HK-2 (cell line): ENCODE measurements at regions not wholly inside any gene's neighbourhood (a gene's known extent, or its start where the extent isn't known, plus 50 kb on each side); places are given as distances from the start of the nearest gene placed in this dataset.
"Not testable (repeated sequence)": the region's sequence is repeated elsewhere in the genome, so short reads cannot be mapped to it uniquely, and the experiment has no call there.

Source experiments
- DNase-seq: peaks from one replicate; pipeline ENCODE4 v3.0.0-alpha.2; 2018; ENCODE audit not compliant: unreplicated experiment

DNA sequence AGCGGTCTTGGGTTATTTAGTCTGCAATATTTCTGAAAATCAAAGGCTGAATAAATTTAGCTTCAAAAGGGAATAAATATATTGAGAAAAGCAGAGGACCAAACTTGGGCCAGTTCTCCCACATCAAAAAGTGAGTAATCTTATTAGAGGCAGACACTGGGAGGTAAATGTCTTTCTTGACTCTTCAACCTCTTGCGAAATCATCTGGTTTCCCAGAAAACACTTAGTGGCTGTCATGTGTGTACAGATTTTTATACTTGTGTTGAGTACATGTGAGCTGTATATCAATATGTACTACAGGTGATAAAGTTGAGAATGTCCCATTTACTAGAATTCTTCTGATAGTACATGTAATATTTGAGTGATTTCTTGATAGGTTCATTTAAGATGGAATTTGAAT is 454.9 kb downstream of the PRR16 start:
- DNase-seq = no peak

- DNase-seq = no peak
These were observed 458.9 kb downstream of the PRR16 start for GRCh38 chr5:120923026-120923425.

DNA sequence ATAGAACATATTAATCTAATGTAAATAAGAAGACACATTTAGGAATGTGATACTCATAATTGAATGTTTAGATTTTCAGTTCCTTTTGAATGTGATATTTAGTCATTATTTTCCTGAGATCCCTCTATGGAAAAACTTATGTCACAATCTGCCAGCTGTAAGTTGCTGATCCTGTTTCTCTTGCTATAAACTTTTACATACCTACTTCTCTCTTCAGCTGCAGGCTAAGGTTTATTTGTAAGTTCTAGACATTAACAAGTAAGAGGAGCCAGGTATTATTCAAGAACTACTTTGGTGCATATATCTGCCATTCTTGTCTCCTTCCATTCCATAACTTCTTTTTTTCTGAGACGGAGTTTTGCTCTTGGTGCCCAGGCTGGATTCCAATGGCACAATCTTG is 462.4 kb downstream of the PRR16 start:
- no peak for DNase-seq

DNA sequence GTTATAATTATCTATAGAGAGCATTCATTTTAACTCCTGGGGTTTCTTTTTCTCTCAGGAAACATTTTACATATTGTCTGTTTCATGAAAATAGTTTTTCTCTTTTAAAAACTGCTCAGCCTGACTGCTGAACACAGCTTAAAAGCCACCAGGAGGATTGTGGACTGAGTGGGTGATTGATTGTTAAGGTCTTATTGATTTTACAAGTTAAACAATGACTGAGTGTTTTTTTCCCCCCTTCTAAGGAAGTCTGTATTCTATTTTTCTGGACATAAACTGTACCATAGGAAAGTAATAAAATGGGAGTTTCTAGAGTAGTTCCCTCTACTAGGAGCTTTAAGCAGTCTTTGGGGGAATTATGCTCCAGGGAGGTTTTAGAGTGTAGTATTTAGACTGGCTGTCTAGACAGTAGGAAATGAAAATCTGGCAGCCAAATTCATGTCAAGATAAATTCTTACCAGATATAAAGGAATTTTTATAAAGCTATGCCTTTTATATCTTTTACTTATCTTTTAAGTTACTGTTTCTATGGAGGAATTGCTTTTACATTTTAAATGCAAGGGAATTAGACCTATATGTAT is 463.9 kb downstream of the PRR16 start:
- DNase-seq = no peak

DNA sequence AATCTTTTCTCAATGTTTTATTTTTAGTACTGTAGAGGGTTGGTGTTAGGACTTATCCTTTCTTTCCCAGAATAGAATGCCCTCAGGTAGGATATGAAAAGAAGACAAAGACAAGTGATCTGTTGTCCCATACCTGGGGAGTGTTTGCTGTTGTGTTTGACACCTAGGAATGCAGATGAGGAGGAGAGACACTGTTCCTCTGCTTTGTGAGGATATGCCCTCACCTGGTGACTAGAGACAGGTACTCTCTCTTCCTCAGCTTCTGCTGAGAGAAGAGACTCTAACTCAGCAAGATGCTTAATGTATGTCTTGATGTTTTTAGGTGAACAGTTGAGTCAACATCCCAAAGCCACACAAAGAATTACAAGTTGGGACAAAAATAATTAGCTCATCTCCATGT is 468.4 kb downstream of the PRR16 start:
- DNase-seq = no peak

DNA sequence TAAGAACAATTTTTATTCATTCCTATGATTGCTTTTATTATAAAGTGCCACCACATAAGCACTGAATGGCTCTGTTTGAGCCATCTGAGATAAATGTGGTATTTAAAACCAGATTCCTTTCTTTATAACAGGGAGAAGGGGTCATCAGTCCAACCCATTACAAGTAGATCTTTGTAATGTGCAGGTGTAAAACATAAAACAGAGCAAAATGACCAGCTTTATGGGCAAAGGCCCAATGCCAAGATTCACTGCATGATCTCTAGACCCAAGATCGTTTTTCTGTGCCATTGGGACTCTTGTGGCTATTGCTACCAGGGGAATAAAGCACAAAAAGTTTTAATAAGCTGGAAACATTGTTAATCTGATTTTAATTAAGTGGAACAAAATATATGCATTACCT is 469.9 kb downstream of the PRR16 start:
- DNase-seq = no peak

DNA sequence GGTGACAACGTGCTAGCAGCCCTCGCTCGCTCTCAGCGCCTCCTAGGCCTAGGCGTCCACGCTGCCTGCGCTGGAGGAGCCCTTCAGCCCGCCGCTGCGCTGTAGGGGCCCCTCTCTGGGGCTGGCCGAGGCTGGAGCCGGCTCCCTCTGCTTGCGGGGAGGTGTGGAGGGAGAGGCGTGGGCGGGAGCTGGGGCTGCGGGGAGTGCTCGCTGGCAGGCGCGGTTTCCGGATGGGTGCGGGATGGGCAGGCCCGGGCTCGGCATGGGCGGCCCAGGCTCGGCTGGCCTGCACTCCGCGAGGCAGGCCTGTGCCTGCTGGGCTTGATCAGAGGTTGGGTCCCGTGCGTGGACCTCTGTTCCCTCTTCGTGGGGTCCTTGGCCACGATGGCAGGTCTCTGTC is 472.6 kb downstream of the PRR16 start:
- DNase-seq = no peak

- no peak for DNase-seq
These were observed 474.5 kb downstream of the PRR16 start for GRCh38 chr5:120938604-120939003.

DNA sequence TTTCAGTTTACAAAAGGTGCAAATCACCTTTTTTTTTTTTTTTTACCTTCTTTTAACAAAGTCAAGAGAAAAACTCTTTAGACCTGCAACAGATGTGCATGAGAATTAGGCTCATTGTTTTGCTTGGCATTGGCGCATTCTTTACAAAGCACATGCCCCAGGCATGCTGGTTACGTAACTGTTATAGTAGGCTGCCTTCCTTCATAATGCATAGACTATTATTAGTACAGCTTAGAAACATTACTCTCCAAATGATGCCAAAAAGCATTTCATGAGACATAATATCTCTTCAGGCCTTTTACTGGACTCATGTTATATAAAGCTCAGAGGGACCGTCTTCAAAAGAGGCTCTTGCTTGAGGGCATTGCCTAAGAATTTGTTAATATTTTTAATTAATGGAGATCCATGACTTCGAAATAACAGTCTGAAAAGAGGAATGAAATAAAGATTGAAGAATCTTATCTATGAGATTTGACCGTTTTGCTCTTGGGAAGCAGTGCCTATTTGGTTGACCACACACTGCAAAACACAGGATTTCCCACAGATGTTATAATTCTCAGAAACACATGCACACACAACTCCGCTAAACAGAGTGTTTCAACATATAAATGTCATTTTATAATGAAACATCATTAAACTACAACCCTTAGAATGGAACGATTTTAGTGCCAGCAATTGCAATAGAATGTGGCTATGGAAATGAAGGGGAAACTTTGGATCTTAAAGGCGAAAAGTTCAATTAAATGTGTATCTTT is 478.7 kb downstream of the PRR16 start:
- no peak for DNase-seq

DNA sequence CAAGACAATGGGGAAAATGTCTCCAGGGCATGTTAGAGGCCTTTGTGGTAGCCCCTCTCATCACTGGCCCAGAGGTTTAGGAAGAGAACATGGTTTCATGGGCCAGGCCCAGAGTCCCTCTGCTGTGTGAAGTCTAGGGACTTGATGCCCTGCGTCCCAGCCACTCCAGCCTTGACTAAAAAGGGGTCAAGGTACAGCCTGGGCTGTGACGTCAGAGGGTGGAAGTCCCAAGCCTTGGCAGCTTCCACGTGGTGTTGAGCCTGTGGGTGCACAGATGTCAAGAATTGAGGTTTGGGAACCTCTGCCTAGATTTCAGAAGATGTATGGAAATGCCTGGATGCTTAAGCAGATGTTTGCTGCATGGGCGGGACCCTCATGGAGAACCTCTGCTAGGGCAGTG is 485.5 kb downstream of the PRR16 start:
- DNase-seq = not testable (repeated sequence)

GRCh38 chr5:120953445-120953844 is 489.3 kb downstream of the PRR16 start:
- not testable (repeated sequence) for DNase-seq

GRCh38 chr5:120954255-120954654 is 490.2 kb downstream of the PRR16 start:
- DNase-seq = no peak

- no peak for DNase-seq
These were observed 491.7 kb downstream of the PRR16 start for GRCh38 chr5:120955795-120956194.

GRCh38 chr5:120958877-120959485 is 494.9 kb downstream of the PRR16 start:
- no peak for DNase-seq

DNA sequence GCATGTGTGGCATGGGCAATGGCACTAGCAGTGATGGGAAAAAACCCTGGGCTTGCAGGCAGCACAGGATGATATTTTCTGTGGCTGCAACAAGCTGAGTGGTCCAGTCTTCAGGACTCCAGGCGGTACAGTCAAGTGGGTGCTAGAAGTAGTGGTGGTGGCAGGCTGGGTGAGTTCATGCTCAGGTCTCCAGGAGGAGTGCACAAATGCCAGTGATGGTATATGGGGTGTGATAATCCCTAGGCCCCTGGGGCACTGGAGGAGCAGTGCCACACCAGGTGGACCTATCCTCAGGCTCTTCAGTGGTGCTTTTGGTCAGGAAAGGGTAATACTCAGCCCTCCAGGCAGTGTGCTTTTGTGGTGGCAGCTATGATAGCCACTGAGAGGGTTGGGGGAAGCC is 496.4 kb downstream of the PRR16 start:
- no peak for DNase-seq

- DNase-seq = no peak
These were observed 503.3 kb downstream of the PRR16 start for GRCh38 chr5:120967366-120967765.

DNA sequence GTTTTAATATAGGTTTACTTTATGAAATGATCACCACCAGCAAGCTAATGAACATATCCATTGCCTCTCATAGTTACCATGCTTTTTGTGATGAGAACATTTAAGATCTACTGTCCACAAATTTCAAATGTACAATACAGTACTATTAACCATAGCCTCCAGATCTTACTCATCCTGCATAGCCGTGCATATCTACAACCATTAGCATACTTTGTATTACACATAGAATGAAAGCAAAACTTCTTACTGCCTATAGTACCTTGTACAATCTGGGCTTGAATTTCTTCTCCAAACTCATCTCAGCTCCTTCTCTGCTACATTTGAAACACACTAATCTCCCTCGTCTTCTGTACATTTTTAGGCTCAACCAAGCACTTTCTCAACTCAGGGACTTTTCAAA is 510.6 kb downstream of the PRR16 start:
- DNase-seq = no peak

DNA sequence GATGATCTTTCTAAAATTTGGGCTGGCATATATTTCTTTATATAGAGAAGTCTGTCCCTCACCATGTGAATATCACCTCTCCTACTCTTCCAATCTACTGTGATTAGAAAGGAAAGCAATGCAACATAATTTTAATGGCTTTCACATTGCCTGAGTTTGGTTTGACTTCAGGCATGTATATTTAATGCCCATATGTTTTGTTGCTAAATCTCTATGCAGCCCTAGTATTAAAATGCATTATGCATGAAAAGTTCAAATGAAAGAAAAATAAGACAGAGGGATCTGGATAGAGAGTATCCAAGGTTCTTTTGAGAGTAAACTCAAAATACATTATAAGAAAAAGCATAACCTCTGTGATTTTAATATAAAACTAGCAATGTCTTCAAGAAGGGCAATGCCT is 518.3 kb downstream of the PRR16 start:
- DNase-seq = no peak

- no peak for DNase-seq
These were observed 521.4 kb downstream of the PRR16 start for GRCh38 chr5:120985526-120985925.

DNA sequence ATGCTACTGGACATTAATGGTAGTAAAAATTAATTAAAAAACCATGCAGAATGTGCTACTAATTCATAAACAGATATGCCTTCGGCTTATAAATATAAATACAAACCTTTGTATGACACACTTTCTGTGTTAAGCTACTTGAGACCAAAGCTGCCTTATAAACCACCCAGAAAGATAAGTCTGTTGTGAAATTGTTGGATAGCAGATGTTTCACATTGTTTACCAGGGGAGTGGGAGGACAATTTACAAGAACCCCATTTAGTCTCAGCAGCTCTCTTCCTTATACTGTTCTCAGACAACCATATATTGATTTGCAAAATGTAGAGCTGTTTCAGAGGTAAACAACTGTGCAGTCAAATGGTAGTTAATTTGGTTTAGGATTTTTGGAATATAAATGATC is 524.4 kb downstream of the PRR16 start:
- DNase-seq = no peak

- no peak for DNase-seq
These were observed 524.8 kb downstream of the PRR16 start for GRCh38 chr5:120988941-120989340.

DNA sequence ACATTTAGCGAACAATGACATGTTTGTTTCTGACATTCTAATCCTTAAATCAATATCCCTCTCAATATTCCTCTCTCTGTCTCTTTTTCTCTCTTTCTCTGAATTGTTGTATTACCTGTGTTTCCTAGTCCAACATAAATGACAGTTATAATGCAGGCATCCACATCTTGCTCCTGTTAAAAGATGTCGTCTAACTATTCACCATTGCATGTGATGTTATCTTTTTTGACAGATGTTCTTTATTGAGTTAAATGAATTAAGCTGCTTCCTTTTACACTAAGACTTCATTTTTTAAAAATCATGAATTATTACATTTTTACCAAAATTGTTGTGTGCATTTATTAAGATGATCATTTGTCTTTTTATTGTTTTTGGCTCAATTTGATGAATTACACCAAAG is 527.5 kb downstream of the PRR16 start:
- no peak for DNase-seq

DNA sequence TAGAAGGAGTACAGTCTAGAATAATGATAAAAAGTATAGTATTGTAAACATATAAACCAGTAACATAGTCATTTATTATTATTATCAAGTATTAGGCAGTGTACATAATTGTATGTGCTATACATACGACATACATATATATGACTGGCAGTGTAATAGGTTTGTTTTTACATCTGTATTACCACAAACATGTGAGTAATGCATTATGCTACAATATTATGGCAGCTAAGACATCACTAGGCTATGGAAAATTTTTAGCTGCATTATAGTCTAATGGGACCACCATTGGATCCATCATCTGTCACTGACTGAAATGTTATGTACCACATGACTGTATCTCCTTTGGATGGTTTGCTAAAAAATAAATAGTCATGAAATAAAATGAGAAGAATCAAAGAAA is 530.0 kb downstream of the PRR16 start:
- no peak for DNase-seq
